Coronary artery (tissue), 2 donors: ENCODE measurements at regions not wholly inside any gene's neighbourhood (a gene's known extent, or its start where the extent isn't known, plus 50 kb on each side); places are given as distances from the start of the nearest gene placed in this dataset.
"Not testable (repeated sequence)": the region's sequence is repeated elsewhere in the genome, so short reads cannot be mapped to it uniquely, and the experiment has no call there.

Experiments
- DNase-seq: peaks from one replicate; pipeline ENCODE4 v3.0.0-alpha.2; 2017; ENCODE audit warnings: low spot score
- H3K27ac ChIP-seq, 2 donors: fragments of 200-600 bp; sonication (generic); one replicate each; pipeline ENCODE4 v1.5.1; 2016 to 2019
- H3K4me3 ChIP-seq: fragments of 200-600 bp; sonication (generic); 2 replicates; pipeline ENCODE4 v1.5.1; 2016; ENCODE audit warnings: mild to moderate bottlenecking, moderate library complexity
- TF ChIP-seq, protein P1 (sequence below): fragments of 200-600 bp; sonication (generic); IDR thresholded peaks from one replicate; pipeline ENCODE4 v1.5.1; 2019; ENCODE audit warnings: antibody characterized with exemption

DNA sequence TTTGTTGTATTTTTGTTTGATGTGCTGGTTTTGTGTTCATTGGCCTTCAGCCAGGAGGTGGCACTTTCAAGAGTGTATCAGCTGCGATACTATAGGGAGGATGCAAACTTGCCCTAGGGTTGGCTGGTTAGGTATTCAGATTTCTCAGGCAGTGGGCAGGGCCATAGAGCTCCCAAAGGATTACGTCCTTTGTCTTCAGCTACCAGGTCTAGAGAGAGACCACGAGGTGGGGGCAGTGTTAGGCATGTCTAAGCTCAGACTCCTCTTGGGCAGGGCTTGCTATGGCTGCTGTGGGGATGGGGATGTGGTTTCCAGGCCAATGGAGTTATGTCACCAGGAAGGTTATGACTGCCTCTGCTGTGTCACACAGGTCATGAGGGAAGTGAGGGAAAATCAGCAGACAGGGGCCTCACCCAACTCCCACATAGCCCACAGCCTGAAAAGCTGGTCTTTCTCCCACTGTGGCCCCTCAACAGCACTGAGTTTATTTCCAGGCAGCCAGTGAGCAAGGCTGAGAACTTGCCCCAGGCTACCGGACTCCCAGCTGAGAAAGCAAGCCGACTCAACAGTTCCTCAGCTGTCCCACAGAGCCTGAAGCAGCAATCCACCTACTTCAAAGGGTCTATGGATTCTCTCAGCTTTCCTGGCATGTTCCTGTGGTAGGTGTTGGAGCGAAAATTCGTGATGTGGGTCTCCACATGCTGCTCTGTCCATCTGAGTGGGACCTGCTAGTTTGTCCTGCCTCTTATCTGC lies 227.4 kb upstream of the COBL start:
- TF ChIP-seq, protein P1, sequence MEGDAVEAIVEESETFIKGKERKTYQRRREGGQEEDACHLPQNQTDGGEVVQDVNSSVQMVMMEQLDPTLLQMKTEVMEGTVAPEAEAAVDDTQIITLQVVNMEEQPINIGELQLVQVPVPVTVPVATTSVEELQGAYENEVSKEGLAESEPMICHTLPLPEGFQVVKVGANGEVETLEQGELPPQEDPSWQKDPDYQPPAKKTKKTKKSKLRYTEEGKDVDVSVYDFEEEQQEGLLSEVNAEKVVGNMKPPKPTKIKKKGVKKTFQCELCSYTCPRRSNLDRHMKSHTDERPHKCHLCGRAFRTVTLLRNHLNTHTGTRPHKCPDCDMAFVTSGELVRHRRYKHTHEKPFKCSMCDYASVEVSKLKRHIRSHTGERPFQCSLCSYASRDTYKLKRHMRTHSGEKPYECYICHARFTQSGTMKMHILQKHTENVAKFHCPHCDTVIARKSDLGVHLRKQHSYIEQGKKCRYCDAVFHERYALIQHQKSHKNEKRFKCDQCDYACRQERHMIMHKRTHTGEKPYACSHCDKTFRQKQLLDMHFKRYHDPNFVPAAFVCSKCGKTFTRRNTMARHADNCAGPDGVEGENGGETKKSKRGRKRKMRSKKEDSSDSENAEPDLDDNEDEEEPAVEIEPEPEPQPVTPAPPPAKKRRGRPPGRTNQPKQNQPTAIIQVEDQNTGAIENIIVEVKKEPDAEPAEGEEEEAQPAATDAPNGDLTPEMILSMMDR, result no peak
- H3K4me3 ChIP-seq, result no peak overlapping the region
- no peak overlapping the region for H3K27ac ChIP-seq
- DNase-seq, result no peak

DNA sequence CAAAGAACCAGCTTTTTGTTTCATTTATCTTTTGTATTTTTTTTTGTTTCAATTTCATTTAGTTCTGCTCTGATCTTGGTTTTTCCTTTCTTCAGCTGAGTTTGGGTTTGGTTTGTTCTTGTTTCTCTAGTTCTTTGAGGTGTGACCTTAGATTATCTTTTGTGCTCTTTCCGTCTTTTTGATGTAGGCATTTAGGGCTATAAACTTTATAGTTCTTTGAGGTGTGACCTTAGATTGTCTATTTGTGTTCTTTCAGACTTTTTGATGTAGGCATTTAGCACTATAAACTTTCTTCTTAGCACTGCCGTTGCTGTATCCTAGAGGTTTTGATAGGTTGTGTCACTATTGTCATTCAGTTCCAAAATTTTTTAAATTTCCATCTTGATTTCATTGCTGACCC lies 224.3 kb upstream of the COBL start:
- DNase-seq, H3K4me3 ChIP-seq, H3K27ac ChIP-seq: not testable (repeated sequence)

DNA sequence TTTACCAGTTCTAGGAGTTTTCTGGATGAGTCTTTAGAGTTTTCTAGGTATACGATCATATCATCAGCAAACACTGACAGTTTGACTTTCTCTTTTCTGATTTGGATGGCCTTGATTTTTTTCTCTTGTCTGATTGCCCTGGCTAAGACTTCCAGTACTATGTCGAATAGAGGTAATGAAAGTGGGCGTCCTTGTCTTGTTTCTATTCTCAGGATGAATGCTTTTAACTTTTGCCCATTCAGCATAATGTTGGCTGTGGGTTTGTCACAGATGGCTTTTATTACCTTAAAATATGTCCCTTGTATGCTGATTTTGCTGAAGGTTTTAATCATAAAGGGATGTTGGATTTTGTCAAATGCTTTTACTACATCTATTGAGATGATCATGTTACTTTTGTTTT lies 223.2 kb upstream of the COBL start:
- Histone ChIP-seq H3K4me3 (no peak overlapping the region), H3K27ac (no peak overlapping the region)
- TF ChIP-seq, protein P1, result no peak
- DNase-seq, result no peak

DNA sequence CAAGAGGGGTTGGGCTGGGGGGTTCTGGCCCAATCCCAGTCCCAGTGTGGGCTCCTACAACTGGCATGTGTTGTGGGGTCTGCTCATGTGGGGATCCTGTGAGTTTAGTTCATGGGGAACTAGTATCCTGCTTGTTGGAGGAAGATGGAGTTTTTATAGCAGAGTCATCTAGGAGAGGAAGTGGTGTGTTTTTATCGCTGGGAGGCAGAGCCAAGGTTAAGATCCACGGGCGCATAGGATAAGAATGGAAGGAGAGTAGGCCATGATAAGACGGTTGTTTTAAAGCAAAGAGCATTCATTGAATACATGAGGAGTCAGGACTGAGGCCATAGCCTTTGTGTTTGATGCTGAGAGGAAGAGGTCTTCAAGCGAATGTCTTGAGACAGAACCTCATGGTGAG lies 211.6 kb upstream of the COBL start:
- no peak overlapping the region for H3K4me3 ChIP-seq
- TF ChIP-seq, protein P1, result no peak
- no peak overlapping the region for H3K27ac ChIP-seq
- no peak for DNase-seq

DNA sequence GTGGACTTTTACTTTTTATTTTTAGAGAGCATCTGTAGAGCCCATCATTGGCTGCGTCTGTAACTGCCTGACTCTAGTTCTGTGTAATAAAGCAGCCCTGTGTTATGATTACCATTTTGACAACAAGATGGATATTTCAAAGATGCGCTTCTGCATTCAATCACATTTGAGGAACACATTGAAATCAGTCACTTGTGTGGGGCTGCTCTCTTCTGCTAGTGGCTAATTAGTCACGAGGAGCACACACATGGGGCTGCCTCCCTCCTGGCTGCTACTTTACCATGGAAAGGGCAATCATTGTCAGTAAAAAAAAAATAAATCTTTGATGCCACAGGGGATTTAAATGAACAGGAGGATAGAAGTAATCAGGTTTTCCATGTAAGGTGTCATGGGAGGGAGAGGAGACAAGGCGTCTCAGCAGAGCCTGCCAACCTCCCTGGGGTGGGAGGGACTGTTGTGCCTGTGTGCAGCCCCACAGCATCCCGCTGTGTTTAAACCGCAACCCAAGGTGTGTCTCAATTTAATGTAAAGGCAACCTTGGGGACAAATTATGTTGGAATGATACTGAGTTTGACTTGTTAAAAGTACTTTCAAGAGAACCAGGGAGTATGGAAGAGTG lies 205.2 kb upstream of the COBL start:
- TF ChIP-seq, protein P1, result no peak
- H3K27ac ChIP-seq, result no peak overlapping the region
- no peak overlapping the region for H3K4me3 ChIP-seq
- DNase-seq, result no peak

DNA sequence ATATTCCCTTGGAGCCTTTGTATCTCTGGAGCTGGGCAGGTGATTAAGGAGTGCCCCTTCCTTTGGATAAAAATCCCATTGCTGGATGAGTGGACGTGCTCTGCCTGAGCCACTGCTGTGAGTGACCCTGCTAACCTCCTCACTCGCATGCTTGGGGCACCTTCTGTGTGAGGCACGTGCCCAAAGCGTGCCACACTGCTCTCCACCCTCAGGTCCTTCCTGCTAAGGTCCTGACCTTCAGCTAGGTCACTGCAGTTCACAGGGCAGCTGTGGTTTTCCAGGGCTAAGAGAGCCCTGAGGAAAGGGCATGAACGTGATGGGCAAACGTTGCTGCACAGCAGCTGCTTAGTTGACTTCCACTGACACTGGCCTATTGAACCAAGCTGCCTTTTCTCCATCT lies 204.4 kb upstream of the COBL start:
- Histone ChIP-seq H3K27ac (no peak overlapping the region), H3K4me3 (no peak overlapping the region)
- TF ChIP-seq, protein P1, result no peak
- DNase-seq, result no peak

DNA sequence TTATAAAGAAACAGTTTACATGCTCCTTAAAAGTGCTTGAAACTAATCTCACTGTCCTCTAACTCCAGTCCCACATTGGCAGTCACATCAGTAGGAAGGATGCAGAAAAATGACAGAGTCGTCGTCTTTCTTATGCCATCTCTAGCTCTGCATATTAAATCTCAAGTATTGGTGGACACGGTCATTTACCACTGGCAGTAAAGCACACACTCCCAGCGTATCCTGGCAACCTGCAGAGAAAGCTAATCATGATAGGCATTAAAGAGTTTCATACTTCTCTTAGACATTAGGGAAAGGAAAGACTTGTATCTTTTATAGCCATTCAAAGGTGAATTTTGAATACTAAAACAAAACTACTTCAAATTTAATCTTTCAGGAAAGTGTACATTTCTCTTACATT lies 202.0 kb upstream of the COBL start:
- Histone ChIP-seq H3K4me3 (no peak overlapping the region), H3K27ac (no peak overlapping the region)
- DNase-seq, result no peak
- TF ChIP-seq, protein P1, result no peak
